ENCODE measurements at regions not wholly inside any gene's neighbourhood (a gene's known extent, or its start where the extent isn't known, plus 50 kb on each side); places are given as distances from the start of the nearest gene placed in this dataset.
"Not testable (repeated sequence)": the region's sequence is repeated elsewhere in the genome, so short reads cannot be mapped to it uniquely, and the experiment has no call there.

- DNase-seq, result no peak
Observed at GRCh38 chr10:118952493-118953295, 76.8 kb upstream of the NANOS1 start.

- no peak for DNase-seq
Observed at GRCh38 chr10:118953598-118954393, 75.7 kb upstream of the NANOS1 start.

GRCh38 chr10:118955531-118955930, 74.0 kb upstream of the NANOS1 start:
- no peak for DNase-seq

GRCh38 chr10:118955951-118956801, 73.3 kb upstream of the NANOS1 start:
- DNase-seq, result no peak

- DNase-seq, result no peak
Observed at GRCh38 chr10:118956802-118957442, 72.6 kb upstream of the NANOS1 start.

GRCh38 chr10:118957443-118957825, 72.1 kb upstream of the NANOS1 start:
- DNase-seq, result no peak

GRCh38 chr10:118957966-118958365, 71.5 kb upstream of the NANOS1 start:
- no peak for DNase-seq

GRCh38 chr10:118958559-118958958, 71.0 kb upstream of the NANOS1 start:
- DNase-seq, result no peak

GRCh38 chr10:118958984-118959925, 70.3 kb upstream of the NANOS1 start:
- no peak for DNase-seq

GRCh38 chr10:118960157-118961090, 69.1 kb upstream of the NANOS1 start:
- no peak for DNase-seq

GRCh38 chr10:118961436-118961835, 68.1 kb upstream of the NANOS1 start:
- DNase-seq, result no peak

- DNase-seq, result not testable (repeated sequence)
Observed at GRCh38 chr10:118962331-118962868, 67.1 kb upstream of the NANOS1 start.

- DNase-seq, result no peak
Observed at GRCh38 chr10:118963341-118963740, 66.2 kb upstream of the NANOS1 start.

GRCh38 chr10:118963933-118964332, 65.6 kb upstream of the NANOS1 start:
- DNase-seq, result no peak

GRCh38 chr10:118964476-118964875, 65.0 kb upstream of the NANOS1 start:
- not testable (repeated sequence) for DNase-seq

- no peak for DNase-seq
Observed at GRCh38 chr10:118965096-118965495, 64.4 kb upstream of the NANOS1 start.

GRCh38 chr10:118965645-118966044, 63.9 kb upstream of the NANOS1 start:
- no peak for DNase-seq

- no peak for DNase-seq
Observed at GRCh38 chr10:118966076-118966849, 63.3 kb upstream of the NANOS1 start.

GRCh38 chr10:118966850-118967125, 62.7 kb upstream of the NANOS1 start:
- DNase-seq, result no peak
